ENCODE measurements at regions not wholly inside any gene's neighbourhood (a gene's known extent, or its start where the extent isn't known, plus 50 kb on each side); places are given as distances from the start of the nearest gene placed in this dataset. TPM values are rescaled to one million over a fixed set of nuclear protein-coding genes. Genes with fewer than 3 reads are reported as not detected.
"Not testable (repeated sequence)": the region's sequence is repeated elsewhere in the genome, so short reads cannot be mapped to it uniquely, and the experiment has no call there.

DNA sequence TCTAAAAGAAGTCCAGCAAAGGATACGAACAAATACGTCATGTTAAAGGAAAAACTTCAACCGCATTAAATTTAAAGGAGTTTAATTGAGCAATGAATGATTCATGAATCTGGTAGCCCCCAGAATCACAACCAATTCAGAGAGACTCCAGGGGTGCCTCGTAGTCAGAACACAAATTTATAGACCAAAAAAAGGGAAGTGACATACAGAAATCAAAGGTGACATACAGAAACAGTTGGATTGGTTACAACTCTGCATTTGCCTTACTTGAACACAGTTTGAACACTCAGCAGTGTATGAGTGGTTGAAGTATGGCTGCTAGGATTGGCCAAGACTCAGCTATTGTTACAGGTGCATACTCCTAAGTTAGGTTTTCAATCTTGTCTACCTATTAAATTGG, 59.5 kb upstream of the SERP2 start:
- H4K20me1 ChIP-seq (ENCODE audit: insufficient read depth, low read depth, low read length); H3K79me2 ChIP-seq (ENCODE audit: low read length); H3K36me3 ChIP-seq (ENCODE audit: insufficient read depth, low read length); H3K9ac ChIP-seq (ENCODE audit: low read length); H3K27ac ChIP-seq (ENCODE audit: low read length); H3K4me3 ChIP-seq (ENCODE audit: low read length); H2AFZ ChIP-seq (ENCODE audit: low read length); H3K4me1 ChIP-seq (ENCODE audit: low read length); H3K27me3 ChIP-seq (ENCODE audit: low read length); DNase-seq; H3K4me2 ChIP-seq (ENCODE audit: low read depth, low read length, poor library complexity, severe bottlenecking); H3K9me2 ChIP-seq (replicated peaks; ENCODE audit: insufficient read depth, low read length); H3K9me3 ChIP-seq (ENCODE audit: low read length): not testable (repeated sequence)

- Histone ChIP-seq H3K36me3 (ENCODE audit: insufficient read depth, low read length) (no peaks in the 10 kb centered on the region), H3K27me3 (ENCODE audit: low read length) (no peaks in the 10 kb centered on the region), H3K79me2 (ENCODE audit: low read length) (no peaks in the 10 kb centered on the region), H3K9me2 (replicated peaks; ENCODE audit: insufficient read depth, low read length) (no peaks in the 10 kb centered on the region), H3K9me3 (ENCODE audit: low read length) (no peaks in the 10 kb centered on the region), H2AFZ (ENCODE audit: low read length) (no peak overlapping the region), H4K20me1 (ENCODE audit: insufficient read depth, low read depth, low read length) (no peaks in the 10 kb centered on the region), H3K4me3 (ENCODE audit: low read length) (no peak overlapping the region), H3K4me1 (ENCODE audit: low read length) (no peaks in the 10 kb centered on the region), H3K27ac (ENCODE audit: low read length) (no peak overlapping the region), H3K9ac (ENCODE audit: low read length) (no peak overlapping the region), H3K4me2 (ENCODE audit: low read depth, low read length, poor library complexity, severe bottlenecking) (no peak overlapping the region)
- DNase-seq, result no peak
Observed at GRCh38 chr13:44317752-44318151, 55.9 kb upstream of the SERP2 start.

DNA sequence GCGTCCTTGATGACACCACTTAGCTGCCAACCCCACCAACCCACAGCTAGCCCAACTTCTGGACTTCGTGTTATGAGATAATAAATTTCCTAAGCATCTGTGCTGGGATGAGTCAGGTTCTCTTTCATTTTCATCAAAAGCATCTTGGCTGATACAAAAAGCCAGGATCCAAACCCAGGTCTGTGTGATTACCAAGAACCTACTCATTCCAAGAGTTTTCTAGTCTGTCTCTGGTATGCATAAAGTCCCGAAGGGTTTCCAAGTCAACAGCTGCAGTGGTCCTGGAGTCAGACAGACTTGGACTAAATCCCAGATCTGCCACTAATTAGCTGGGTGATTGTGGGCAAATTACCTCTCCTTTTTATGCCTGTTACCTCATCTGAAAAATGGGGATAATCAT, 55.5 kb upstream of the SERP2 start:
- Histone ChIP-seq H3K36me3 (ENCODE audit: insufficient read depth, low read length) (no peaks in the 10 kb centered on the region), H3K79me2 (ENCODE audit: low read length) (no peaks in the 10 kb centered on the region), H2AFZ (ENCODE audit: low read length) (no peak overlapping the region), H3K4me3 (ENCODE audit: low read length) (no peak overlapping the region), H3K9ac (ENCODE audit: low read length) (no peak overlapping the region), H3K9me3 (ENCODE audit: low read length) (no peaks in the 10 kb centered on the region), H3K27me3 (ENCODE audit: low read length) (no peaks in the 10 kb centered on the region), H3K9me2 (replicated peaks; ENCODE audit: insufficient read depth, low read length) (no peaks in the 10 kb centered on the region), H3K4me1 (ENCODE audit: low read length) (no peaks in the 10 kb centered on the region), H4K20me1 (ENCODE audit: insufficient read depth, low read depth, low read length) (no peaks in the 10 kb centered on the region), H3K4me2 (ENCODE audit: low read depth, low read length, poor library complexity, severe bottlenecking) (no peak overlapping the region), H3K27ac (ENCODE audit: low read length) (no peak overlapping the region)
- no peak for DNase-seq

GRCh38 chr13:44320611-44321010, 53.0 kb upstream of the SERP2 start:
- H3K9ac ChIP-seq (ENCODE audit: low read length), result no peak overlapping the region
- no peak overlapping the region for H3K4me2 ChIP-seq (ENCODE audit: low read depth, low read length, poor library complexity, severe bottlenecking)
- no peaks in the 10 kb centered on the region for H3K9me2 ChIP-seq (replicated peaks; ENCODE audit: insufficient read depth, low read length)
- H4K20me1 ChIP-seq (ENCODE audit: insufficient read depth, low read depth, low read length), result no peaks in the 10 kb centered on the region
- no peaks in the 10 kb centered on the region for H3K27me3 ChIP-seq (ENCODE audit: low read length)
- H3K4me1 ChIP-seq (ENCODE audit: low read length), result no peaks in the 10 kb centered on the region
- H3K36me3 ChIP-seq (ENCODE audit: insufficient read depth, low read length), result no peaks in the 10 kb centered on the region
- DNase-seq, result no peak
- no peaks in the 10 kb centered on the region for H3K79me2 ChIP-seq (ENCODE audit: low read length)
- H3K9me3 ChIP-seq (ENCODE audit: low read length), result no peaks in the 10 kb centered on the region
- no peak overlapping the region for H3K27ac ChIP-seq (ENCODE audit: low read length)
- H2AFZ ChIP-seq (ENCODE audit: low read length), result no peak overlapping the region
- H3K4me3 ChIP-seq (ENCODE audit: low read length), result no peak overlapping the region

DNA sequence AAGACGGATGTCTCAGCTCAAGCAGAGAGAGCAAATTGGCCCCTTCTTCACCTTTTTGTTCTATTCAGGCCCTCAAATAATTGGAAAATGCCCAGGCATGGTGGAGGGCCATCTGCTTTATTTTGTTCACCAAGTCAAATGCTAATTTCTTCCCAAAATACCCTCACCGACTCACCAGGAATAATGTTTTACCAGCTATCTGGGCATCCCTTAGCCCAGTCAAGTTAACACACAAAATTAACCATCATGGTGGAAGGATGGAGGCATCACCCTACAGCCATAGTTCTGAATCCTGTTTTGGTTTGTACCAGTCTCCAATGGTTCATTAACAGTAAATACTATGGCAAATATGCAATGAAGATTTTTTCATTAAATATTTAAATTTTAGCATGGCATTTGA, 51.7 kb upstream of the SERP2 start:
- H3K36me3 ChIP-seq (ENCODE audit: insufficient read depth, low read length), result no peaks in the 10 kb centered on the region
- no peak overlapping the region for H3K9ac ChIP-seq (ENCODE audit: low read length)
- no peaks in the 10 kb centered on the region for H3K79me2 ChIP-seq (ENCODE audit: low read length)

DNA sequence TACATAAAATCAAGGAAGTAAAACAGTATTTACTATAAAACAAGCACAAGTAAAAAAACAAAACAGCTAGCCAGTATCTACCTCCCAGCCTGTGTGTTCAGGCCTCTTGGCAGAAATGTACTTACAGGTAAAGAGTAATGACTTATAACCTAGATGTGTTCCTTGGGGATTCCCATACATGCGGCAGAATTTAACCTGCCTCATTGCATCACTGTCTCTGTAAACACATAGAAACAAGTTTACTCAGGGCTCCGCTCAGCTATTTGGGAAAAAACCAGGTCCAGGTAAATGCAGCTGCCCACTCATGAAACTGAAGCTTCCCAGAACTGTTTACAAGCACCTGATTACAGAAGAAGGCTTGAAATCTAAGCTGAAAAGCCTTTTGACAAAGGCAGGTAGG, 50.7 kb upstream of the SERP2 start:
- Histone ChIP-seq H3K4me1 (ENCODE audit: low read length) (no peaks in the 10 kb centered on the region), H3K79me2 (ENCODE audit: low read length) (no peaks in the 10 kb centered on the region), H2AFZ (ENCODE audit: low read length) (no peak overlapping the region), H3K9me3 (ENCODE audit: low read length) (no peaks in the 10 kb centered on the region), H3K36me3 (ENCODE audit: insufficient read depth, low read length) (no peaks in the 10 kb centered on the region), H4K20me1 (ENCODE audit: insufficient read depth, low read depth, low read length) (no peaks in the 10 kb centered on the region), H3K4me2 (ENCODE audit: low read depth, low read length, poor library complexity, severe bottlenecking) (no peak overlapping the region), H3K9ac (ENCODE audit: low read length) (no peak overlapping the region), H3K9me2 (replicated peaks; ENCODE audit: insufficient read depth, low read length) (no peaks in the 10 kb centered on the region), H3K27ac (ENCODE audit: low read length) (no peak overlapping the region), H3K27me3 (ENCODE audit: low read length) (no peaks in the 10 kb centered on the region), H3K4me3 (ENCODE audit: low read length) (no peak overlapping the region)
- no peak for DNase-seq

More for the DNA sequence above, 51.7 kb upstream of the SERP2 start:
- H3K9me3 ChIP-seq (ENCODE audit: low read length), result no peaks in the 10 kb centered on the region
- H2AFZ ChIP-seq (ENCODE audit: low read length), result no peak overlapping the region
- H3K9me2 ChIP-seq (replicated peaks; ENCODE audit: insufficient read depth, low read length), result no peaks in the 10 kb centered on the region
- H3K4me1 ChIP-seq (ENCODE audit: low read length), result no peaks in the 10 kb centered on the region
- H3K27me3 ChIP-seq (ENCODE audit: low read length), result no peaks in the 10 kb centered on the region
- H3K4me2 ChIP-seq (ENCODE audit: low read depth, low read length, poor library complexity, severe bottlenecking), result no peak overlapping the region
- no peak overlapping the region for H3K27ac ChIP-seq (ENCODE audit: low read length)
- no peak overlapping the region for H3K4me3 ChIP-seq (ENCODE audit: low read length)
- DNase-seq, result no peak
- H4K20me1 ChIP-seq (ENCODE audit: insufficient read depth, low read depth, low read length), result no peaks in the 10 kb centered on the region

DNA sequence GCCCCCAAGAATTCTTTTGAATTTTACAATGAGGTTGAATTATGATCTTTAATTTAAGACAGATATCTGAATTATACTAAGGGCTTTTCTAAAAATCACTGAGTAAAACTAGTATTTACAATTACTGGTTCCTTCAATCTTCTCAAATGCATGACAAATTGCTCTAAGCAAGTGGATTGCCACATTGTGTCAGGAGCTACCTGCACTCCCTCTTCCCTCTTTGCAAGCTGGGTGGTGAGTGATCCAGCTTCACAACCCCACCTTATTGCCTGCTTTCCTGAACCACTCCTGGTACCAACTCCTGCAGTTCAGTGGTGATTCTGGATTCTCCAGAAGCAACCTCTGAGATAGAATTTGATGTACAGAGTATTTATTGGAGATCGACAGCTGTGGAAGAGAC, 49.9 kb upstream of the SERP2 start:
- no peak overlapping the region for H3K27ac ChIP-seq (ENCODE audit: low read length)
- no peak overlapping the region for H3K9ac ChIP-seq (ENCODE audit: low read length)
- H3K36me3 ChIP-seq (ENCODE audit: insufficient read depth, low read length), result no peaks in the 10 kb centered on the region
- no peaks in the 10 kb centered on the region for H4K20me1 ChIP-seq (ENCODE audit: insufficient read depth, low read depth, low read length)
- no peaks in the 10 kb centered on the region for H3K4me1 ChIP-seq (ENCODE audit: low read length)
- no peaks in the 10 kb centered on the region for H3K9me3 ChIP-seq (ENCODE audit: low read length)
- H3K4me3 ChIP-seq (ENCODE audit: low read length), result no peak overlapping the region
- H3K79me2 ChIP-seq (ENCODE audit: low read length), result no peaks in the 10 kb centered on the region
- H3K4me2 ChIP-seq (ENCODE audit: low read depth, low read length, poor library complexity, severe bottlenecking), result no peak overlapping the region
- H2AFZ ChIP-seq (ENCODE audit: low read length), result no peak overlapping the region
- no peaks in the 10 kb centered on the region for H3K27me3 ChIP-seq (ENCODE audit: low read length)
- no peaks in the 10 kb centered on the region for H3K9me2 ChIP-seq (replicated peaks; ENCODE audit: insufficient read depth, low read length)
- no peak for DNase-seq

Small RNA genes lying in the stretch of these regions (small RNA-seq; reads per million reads assigned to genes)
- gene MIR8079, result not detected

Measured in Karpas-422 (cell line).